ENCODE measurements at regions not wholly inside any gene's neighbourhood (a gene's known extent, or its start where the extent isn't known, plus 50 kb on each side); places are given as distances from the start of the nearest gene placed in this dataset.
A peak's percentile ranks its signal among the peaks of the same experiment; 100 is the strongest.
"Not testable (repeated sequence)": the region's sequence is repeated elsewhere in the genome, so short reads cannot be mapped to it uniquely, and the experiment has no call there.

DNA sequence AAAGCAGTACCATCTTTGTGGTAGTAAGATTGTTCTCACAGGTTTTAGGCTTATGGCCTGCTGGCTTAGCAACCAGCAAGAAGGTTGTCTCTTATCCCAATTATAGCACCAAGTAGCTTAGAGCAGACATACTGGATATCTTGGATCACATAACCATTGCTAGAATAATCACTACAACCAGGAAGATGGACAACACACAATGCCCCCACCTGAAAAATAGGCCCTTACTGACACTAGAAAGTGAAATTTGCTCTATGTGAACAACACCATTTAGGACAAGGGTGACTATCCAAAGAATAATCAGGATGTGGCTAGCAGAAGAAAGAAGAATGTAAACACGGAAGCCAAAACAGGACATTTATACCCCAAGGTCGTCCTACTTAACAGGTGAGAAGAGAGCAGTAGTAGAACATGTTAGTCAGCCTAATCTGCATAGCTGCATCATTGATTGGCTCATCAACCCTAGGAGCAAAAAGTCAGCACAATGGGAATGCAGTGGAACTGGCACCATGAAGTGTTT is 172.7 kb upstream of the MARCKS start:
- DNase-seq (ENCODE audit: low read depth), result peak; percentile 51
- Mint-ChIP-seq H3K4me3 (ENCODE audit: unreplicated experiment) (no peak overlapping the region), H3K9me3 (ENCODE audit: unreplicated experiment) (no peaks in the 10 kb centered on the region), H3K27ac (ENCODE audit: unreplicated experiment) (no peak overlapping the region), H3K27me3 (ENCODE audit: low read depth, unreplicated experiment) (no peaks in the 10 kb centered on the region), H3K36me3 (ENCODE audit: low read depth, unreplicated experiment) (no peaks in the 10 kb centered on the region), H3K4me1 (ENCODE audit: low read depth, unreplicated experiment) (no peaks in the 10 kb centered on the region)
- H3K4me1 ChIP-seq (ENCODE audit: insufficient read depth, low read length), result no peaks in the 10 kb centered on the region
- H3K27ac ChIP-seq (ENCODE audit: low read depth, low read length), result no peak overlapping the region
- no peaks in the 10 kb centered on the region for H4K20me1 ChIP-seq (ENCODE audit: insufficient read depth, low read length)
- no peaks in the 10 kb centered on the region for H3K27me3 ChIP-seq (ENCODE audit: insufficient read depth, low read length)
- H3K9ac ChIP-seq (ENCODE audit: low read length), result no peak overlapping the region
- no peak overlapping the region for H3K4me3 ChIP-seq (ENCODE audit: insufficient read depth, low read depth, low read length)
- FAIRE-seq, result peak; percentile 20
- TF ChIP-seq EZH2 (IDR thresholded peaks at IDR 0.05; ENCODE audit: insufficient read depth, low read length), result no peak
- TF ChIP-seq CTCF (IDR thresholded peaks at IDR 0.05; ENCODE audit: insufficient read depth, low read depth, low read length), result no peak
- H3K9me3 ChIP-seq (ENCODE audit: insufficient read depth, low read depth, low read length), result no peaks in the 10 kb centered on the region
- H3K4me2 ChIP-seq (ENCODE audit: low read length), result no peak overlapping the region
- H3K36me3 ChIP-seq (ENCODE audit: insufficient read depth, low read length), result no peaks in the 10 kb centered on the region
- no peaks in the 10 kb centered on the region for H3K79me2 ChIP-seq (ENCODE audit: insufficient read depth, low read length)
- no peak overlapping the region for H2AFZ ChIP-seq (ENCODE audit: low read depth, low read length)

DNA sequence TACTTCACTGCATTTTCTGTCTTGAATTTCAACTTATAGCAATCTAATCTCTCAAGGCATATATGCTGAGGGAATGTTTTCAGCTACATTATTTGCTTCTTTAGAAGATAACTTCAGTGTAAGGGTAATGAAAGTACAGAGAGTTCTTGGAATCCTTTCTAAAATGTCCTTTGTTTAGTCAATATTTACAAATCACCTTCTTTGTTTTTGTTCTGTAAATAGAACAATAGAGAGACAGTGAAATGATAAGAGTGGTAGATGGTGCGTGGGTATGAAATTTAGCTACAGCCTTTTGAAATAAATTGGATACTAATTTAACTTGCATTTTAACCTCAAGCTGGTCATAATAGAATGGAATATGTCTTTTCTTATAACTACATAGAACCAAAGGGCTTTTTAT is 171.1 kb upstream of the MARCKS start:
- Histone ChIP-seq H3K4me2 (ENCODE audit: low read length) (no peak overlapping the region), H3K4me1 (ENCODE audit: insufficient read depth, low read length) (peaks cover 6% of the 10 kb centered on the region), H2AFZ (ENCODE audit: low read depth, low read length) (no peak overlapping the region), H4K20me1 (ENCODE audit: insufficient read depth, low read length) (no peaks in the 10 kb centered on the region), H3K36me3 (ENCODE audit: insufficient read depth, low read length) (no peaks in the 10 kb centered on the region), H3K9me3 (ENCODE audit: insufficient read depth, low read depth, low read length) (no peaks in the 10 kb centered on the region), H3K9ac (ENCODE audit: low read length) (no peak overlapping the region), H3K79me2 (ENCODE audit: insufficient read depth, low read length) (no peaks in the 10 kb centered on the region), H3K27ac (ENCODE audit: low read depth, low read length) (no peak overlapping the region), H3K27me3 (ENCODE audit: insufficient read depth, low read length) (no peaks in the 10 kb centered on the region), H3K4me3 (ENCODE audit: insufficient read depth, low read depth, low read length) (no peak overlapping the region)
- Mint-ChIP-seq H3K9me3 (ENCODE audit: unreplicated experiment) (no peaks in the 10 kb centered on the region), H3K4me1 (ENCODE audit: low read depth, unreplicated experiment) (peaks cover 7% of the 10 kb centered on the region), H3K27ac (ENCODE audit: unreplicated experiment) (no peak overlapping the region), H3K36me3 (ENCODE audit: low read depth, unreplicated experiment) (no peaks in the 10 kb centered on the region), H3K4me3 (ENCODE audit: unreplicated experiment) (no peak overlapping the region), H3K27me3 (ENCODE audit: low read depth, unreplicated experiment) (no peaks in the 10 kb centered on the region)
- no peak for DNase-seq (ENCODE audit: low read depth)
- TF ChIP-seq EZH2 (IDR thresholded peaks at IDR 0.05; ENCODE audit: insufficient read depth, low read length) (no peak), CTCF (IDR thresholded peaks at IDR 0.05; ENCODE audit: insufficient read depth, low read depth, low read length) (no peak)
- FAIRE-seq, result no peak

- H2AFZ ChIP-seq (ENCODE audit: low read depth, low read length); H3K27ac ChIP-seq (ENCODE audit: low read depth, low read length); H3K9me3 ChIP-seq (ENCODE audit: insufficient read depth, low read depth, low read length); H3K9ac ChIP-seq (ENCODE audit: low read length); H3K27ac Mint-ChIP-seq (ENCODE audit: unreplicated experiment); H3K27me3 Mint-ChIP-seq (ENCODE audit: low read depth, unreplicated experiment); H3K36me3 ChIP-seq (ENCODE audit: insufficient read depth, low read length); H3K4me2 ChIP-seq (ENCODE audit: low read length); H3K27me3 ChIP-seq (ENCODE audit: insufficient read depth, low read length); H4K20me1 ChIP-seq (ENCODE audit: insufficient read depth, low read length); H3K79me2 ChIP-seq (ENCODE audit: insufficient read depth, low read length); H3K4me3 ChIP-seq (ENCODE audit: insufficient read depth, low read depth, low read length); FAIRE-seq; H3K36me3 Mint-ChIP-seq (ENCODE audit: low read depth, unreplicated experiment); H3K4me3 Mint-ChIP-seq (ENCODE audit: unreplicated experiment); H3K9me3 Mint-ChIP-seq (ENCODE audit: unreplicated experiment); DNase-seq (ENCODE audit: low read depth): not testable (repeated sequence)
- peaks cover 13% of the 10 kb centered on the region for H3K4me1 Mint-ChIP-seq (ENCODE audit: low read depth, unreplicated experiment)
- peaks cover 10% of the 10 kb centered on the region for H3K4me1 ChIP-seq (ENCODE audit: insufficient read depth, low read length)
Observed at GRCh38 chr6:113689620-113690019, 167.5 kb upstream of the MARCKS start.
